T-helper 17 cell (primary cell): ENCODE measurements at regions not wholly inside any gene's neighbourhood (a gene's known extent, or its start where the extent isn't known, plus 50 kb on each side); places are given as distances from the start of the nearest gene placed in this dataset.
A peak's percentile ranks its signal among the peaks of the same experiment; 100 is the strongest.

Experiments used
- ATAC-seq: fragments of 150-1000 bp; cut with Tn5 transposase; 2 replicates; pipeline ENCODE4 v1.10.0; 2021; ENCODE audit warnings: mild to moderate bottlenecking, moderate library complexity
- DNase-seq, 3 donors: peaks; one replicate each; pipeline versions ENCODE4 v3.0.0 to v3.0.0-alpha.2; 2020 to 2021
- H3K9me3 ChIP-seq: one replicate; pipeline ENCODE4 v1.7.0; 2013; ENCODE audit warnings: low read length, mild to moderate bottlenecking; ENCODE audit not compliant: control insufficient read depth, poor library complexity, severe bottlenecking
- H3K27ac Mint-ChIP-seq: one replicate; pipeline ENCODE4 v1.8.0; 2022; ENCODE audit warnings: mild to moderate bottlenecking, moderate library complexity, mixed read lengths
- H3K27me3 Mint-ChIP-seq: one replicate; pipeline ENCODE4 v1.8.0; 2022; ENCODE audit warnings: mixed read lengths
- H3K36me3 Mint-ChIP-seq: one replicate; pipeline ENCODE4 v1.8.0; 2022; ENCODE audit warnings: low read depth, mixed read lengths
- H3K4me1 Mint-ChIP-seq: one replicate; pipeline ENCODE4 v1.8.0; 2022; ENCODE audit warnings: mild to moderate bottlenecking, mixed read lengths
- H3K4me3 Mint-ChIP-seq: one replicate; pipeline ENCODE4 v1.8.0; 2022; ENCODE audit warnings: mild to moderate bottlenecking, moderate library complexity, mixed read lengths

GRCh38 chr10:111348076-111348475 is 271.2 kb downstream of the ADRA2A start:
- H3K27me3 Mint-ChIP-seq, result peaks cover 51% of the 10 kb centered on the region
- no peak overlapping the region for H3K4me3 Mint-ChIP-seq
- DNase-seq (no peak), ATAC-seq (no peak)
- H3K27ac Mint-ChIP-seq, result no peak overlapping the region
- H3K9me3 ChIP-seq, result no peaks in the 10 kb centered on the region
- no peaks in the 10 kb centered on the region for H3K4me1 Mint-ChIP-seq
- H3K36me3 Mint-ChIP-seq, result no peaks in the 10 kb centered on the region

GRCh38 chr10:111354859-111355258 is 278.0 kb downstream of the ADRA2A start:
- DNase-seq (no peak), ATAC-seq (no peak)
- no peaks in the 10 kb centered on the region for H3K4me1 Mint-ChIP-seq
- H3K4me3 Mint-ChIP-seq, result no peak overlapping the region
- H3K27ac Mint-ChIP-seq, result no peak overlapping the region
- no peaks in the 10 kb centered on the region for H3K36me3 Mint-ChIP-seq
- no peaks in the 10 kb centered on the region for H3K9me3 ChIP-seq
- peaks cover 72% of the 10 kb centered on the region for H3K27me3 Mint-ChIP-seq

- H3K27me3 Mint-ChIP-seq, result peaks cover 71% of the 10 kb centered on the region
- H3K9me3 ChIP-seq, result no peaks in the 10 kb centered on the region
- DNase-seq (no peak), ATAC-seq (no peak)
- H3K4me1 Mint-ChIP-seq, result no peaks in the 10 kb centered on the region
- H3K27ac Mint-ChIP-seq, result no peak overlapping the region
- H3K4me3 Mint-ChIP-seq, result no peak overlapping the region
- H3K36me3 Mint-ChIP-seq, result no peaks in the 10 kb centered on the region
Measured at GRCh38 chr10:111356571-111356970, 279.7 kb downstream of the ADRA2A start.

GRCh38 chr10:111357859-111358258 is 281.0 kb downstream of the ADRA2A start:
- no peaks in the 10 kb centered on the region for H3K36me3 Mint-ChIP-seq
- ATAC-seq (no peak), DNase-seq (no peak)
- no peaks in the 10 kb centered on the region for H3K4me1 Mint-ChIP-seq
- H3K27ac Mint-ChIP-seq, result no peak overlapping the region
- no peaks in the 10 kb centered on the region for H3K9me3 ChIP-seq
- H3K27me3 Mint-ChIP-seq, result peaks cover 59% of the 10 kb centered on the region
- H3K4me3 Mint-ChIP-seq, result no peak overlapping the region

GRCh38 chr10:111360260-111360925 is 283.6 kb downstream of the ADRA2A start:
- no peak for DNase-seq
- no peaks in the 10 kb centered on the region for H3K36me3 Mint-ChIP-seq
- no peak overlapping the region for H3K27ac Mint-ChIP-seq
- no peaks in the 10 kb centered on the region for H3K4me1 Mint-ChIP-seq
- no peak overlapping the region for H3K4me3 Mint-ChIP-seq
- H3K27me3 Mint-ChIP-seq, result peaks cover 50% of the 10 kb centered on the region
- H3K9me3 ChIP-seq, result no peaks in the 10 kb centered on the region
- peak; percentile 54 for ATAC-seq

GRCh38 chr10:111367531-111367930 is 290.7 kb downstream of the ADRA2A start:
- no peaks in the 10 kb centered on the region for H3K9me3 ChIP-seq
- no peaks in the 10 kb centered on the region for H3K36me3 Mint-ChIP-seq
- ATAC-seq (no peak), DNase-seq (no peak)
- H3K4me1 Mint-ChIP-seq, result no peaks in the 10 kb centered on the region
- no peak overlapping the region for H3K4me3 Mint-ChIP-seq
- peaks cover 48% of the 10 kb centered on the region for H3K27me3 Mint-ChIP-seq
- no peak overlapping the region for H3K27ac Mint-ChIP-seq

- H3K36me3 Mint-ChIP-seq, result no peaks in the 10 kb centered on the region
- peaks cover 54% of the 10 kb centered on the region for H3K27me3 Mint-ChIP-seq
- no peaks in the 10 kb centered on the region for H3K9me3 ChIP-seq
- ATAC-seq (no peak), DNase-seq (no peak)
- no peak overlapping the region for H3K27ac Mint-ChIP-seq
- no peak overlapping the region for H3K4me3 Mint-ChIP-seq
- H3K4me1 Mint-ChIP-seq, result no peaks in the 10 kb centered on the region
Measured at GRCh38 chr10:111370101-111370500, 293.3 kb downstream of the ADRA2A start.

- Mint-ChIP-seq H3K27ac (no peak overlapping the region), H3K4me1 (no peaks in the 10 kb centered on the region), H3K4me3 (no peak overlapping the region), H3K36me3 (no peaks in the 10 kb centered on the region), H3K27me3 (peaks cover 79% of the 10 kb centered on the region)
- DNase-seq (no peak), ATAC-seq (no peak)
- H3K9me3 ChIP-seq, result no peaks in the 10 kb centered on the region
Measured at GRCh38 chr10:111373696-111374095, 296.9 kb downstream of the ADRA2A start.

- Mint-ChIP-seq H3K27me3 (peaks cover 50% of the 10 kb centered on the region), H3K4me3 (no peak overlapping the region), H3K27ac (no peak overlapping the region), H3K4me1 (no peaks in the 10 kb centered on the region), H3K36me3 (no peaks in the 10 kb centered on the region)
- ATAC-seq, result no peak
- no peak for DNase-seq
- H3K9me3 ChIP-seq, result no peaks in the 10 kb centered on the region
Measured at GRCh38 chr10:111379534-111380187, 302.8 kb downstream of the ADRA2A start.

- Mint-ChIP-seq H3K27ac (no peak overlapping the region), H3K4me1 (no peaks in the 10 kb centered on the region), H3K36me3 (no peaks in the 10 kb centered on the region), H3K4me3 (no peak overlapping the region), H3K27me3 (peaks cover 17% of the 10 kb centered on the region)
- DNase-seq (no peak), ATAC-seq (no peak)
- no peaks in the 10 kb centered on the region for H3K9me3 ChIP-seq
Measured at GRCh38 chr10:111384556-111384955, 307.7 kb downstream of the ADRA2A start.

- Mint-ChIP-seq H3K4me3 (no peak overlapping the region), H3K36me3 (no peaks in the 10 kb centered on the region), H3K4me1 (no peaks in the 10 kb centered on the region), H3K27me3 (peaks cover 19% of the 10 kb centered on the region), H3K27ac (no peak overlapping the region)
- H3K9me3 ChIP-seq, result no peaks in the 10 kb centered on the region
- no peak for ATAC-seq
- no peak for DNase-seq
Measured at GRCh38 chr10:111390813-111391563, 314.2 kb downstream of the ADRA2A start.

GRCh38 chr10:111392159-111392558 is 315.3 kb downstream of the ADRA2A start:
- Mint-ChIP-seq H3K4me3 (no peak overlapping the region), H3K27ac (no peak overlapping the region), H3K27me3 (peaks cover 21% of the 10 kb centered on the region), H3K36me3 (no peaks in the 10 kb centered on the region), H3K4me1 (no peaks in the 10 kb centered on the region)
- DNase-seq, result no peak
- H3K9me3 ChIP-seq, result no peaks in the 10 kb centered on the region
- ATAC-seq, result no peak

- no peak overlapping the region for H3K27ac Mint-ChIP-seq
- no peaks in the 10 kb centered on the region for H3K9me3 ChIP-seq
- ATAC-seq (no peak), DNase-seq (no peak)
- no peaks in the 10 kb centered on the region for H3K4me1 Mint-ChIP-seq
- no peaks in the 10 kb centered on the region for H3K36me3 Mint-ChIP-seq
- no peak overlapping the region for H3K4me3 Mint-ChIP-seq
- H3K27me3 Mint-ChIP-seq, result peaks cover 21% of the 10 kb centered on the region
Measured at GRCh38 chr10:111392910-111393309, 316.1 kb downstream of the ADRA2A start.
